Liver (tissue), 7 donors: ENCODE measurements at regions not wholly inside any gene's neighbourhood (a gene's known extent, or its start where the extent isn't known, plus 50 kb on each side); places are given as distances from the start of the nearest gene placed in this dataset.
"Not testable (repeated sequence)": the region's sequence is repeated elsewhere in the genome, so short reads cannot be mapped to it uniquely, and the experiment has no call there.

ENCODE experiments used
- DNase-seq: peaks from one replicate; pipeline ENCODE4 v3.0.0-alpha.2; 2017; ENCODE audit warnings: low spot score
- H3K27ac ChIP-seq, 2 donors: one replicate each; pipeline ENCODE4 v1.7.0; 2013; ENCODE audit warnings: inconsistent platforms in 2 of 2, low read length in 2 of 2, control low read depth in 1 of 2, low read depth in 1 of 2, mild to moderate bottlenecking in 1 of 2
- H3K27me3 ChIP-seq, 4 donors: one replicate each; pipeline versions ENCODE4 v1.6.1 to v1.7.0; 2013; ENCODE audit warnings: low read length in 3 of 4, inconsistent platforms in 1 of 4, mild to moderate bottlenecking in 1 of 4, moderate library complexity in 1 of 4; ENCODE audit not compliant: control insufficient read depth in 4 of 4, insufficient read depth in 4 of 4
- H3K36me3 ChIP-seq, 4 donors: one replicate each; pipeline versions ENCODE4 v1.6.1 to v1.7.0; 2013; ENCODE audit warnings: low read length in 3 of 4, mild to moderate bottlenecking in 3 of 4, low read depth in 1 of 4, moderate library complexity in 1 of 4; ENCODE audit not compliant: control insufficient read depth in 4 of 4, insufficient read depth in 3 of 4
- H3K4me1 ChIP-seq, 4 donors: one replicate each; pipeline versions ENCODE4 v1.6.1 to v1.7.0; 2013; ENCODE audit warnings: low read length in 3 of 4, mild to moderate bottlenecking in 3 of 4, moderate library complexity in 1 of 4; ENCODE audit not compliant: control insufficient read depth in 4 of 4, insufficient read depth in 4 of 4
- H3K4me3 ChIP-seq, 3 donors: one replicate each; pipeline versions ENCODE4 v1.6.1 to v1.7.0; 2013; ENCODE audit warnings: low read length in 3 of 3, control low read depth in 1 of 3, low read depth in 1 of 3, mild to moderate bottlenecking in 1 of 3
- H3K9ac ChIP-seq, 2 donors: one replicate each; pipeline ENCODE4 v1.7.0; 2013; ENCODE audit warnings: low read length in 2 of 2, mild to moderate bottlenecking in 2 of 2, moderate library complexity in 2 of 2, control low read depth in 1 of 2, low read depth in 1 of 2
- H3K9me3 ChIP-seq, 4 donors: one replicate each; pipeline versions ENCODE4 v1.6.1 to v1.7.0; 2013; ENCODE audit warnings: low read length in 3 of 4; ENCODE audit not compliant: control insufficient read depth in 4 of 4
- ATF3 ChIP-seq: IDR thresholded peaks from 2 replicates; pipeline ENCODE4 v1.6.1; 2016; ENCODE audit warnings: antibody characterized with exemption
- EGR1 ChIP-seq, 2 donors: IDR thresholded peaks; 2 replicates each; pipeline ENCODE4 v1.6.1; 2016 to 2018; ENCODE audit warnings: antibody characterized with exemption in 2 of 2, low read depth in 2 of 2
- FOXA1 ChIP-seq: IDR thresholded peaks from 2 replicates; pipeline ENCODE4 v1.6.1; 2016; ENCODE audit warnings: antibody characterized with exemption
- FOXA2 ChIP-seq: IDR thresholded peaks from 2 replicates; pipeline ENCODE4 v1.6.1; 2016; ENCODE audit warnings: antibody characterized with exemption
- GABPA ChIP-seq, 2 donors: IDR thresholded peaks in 1 of 2; conservative IDR thresholded peaks in 1 of 2; 2 replicates each; pipeline ENCODE4 v1.6.1; 2016; ENCODE audit warnings: antibody characterized with exemption in 2 of 2, mild to moderate bottlenecking in 1 of 2, moderate library complexity in 1 of 2
- HNF4A ChIP-seq, 2 donors: conservative IDR thresholded peaks; 2 replicates each; pipeline ENCODE4 v1.6.1; 2016; ENCODE audit warnings: antibody characterized with exemption in 2 of 2, mild to moderate bottlenecking in 2 of 2
- RAD21 ChIP-seq, 2 donors: IDR thresholded peaks; 2 replicates each; pipeline ENCODE4 v1.6.1; 2016; ENCODE audit warnings: antibody characterized with exemption in 2 of 2, mild to moderate bottlenecking in 2 of 2
- REST ChIP-seq: IDR thresholded peaks from 2 replicates; pipeline ENCODE4 v1.6.1; 2016; ENCODE audit warnings: antibody characterized with exemption, mild to moderate bottlenecking
- YY1 ChIP-seq: IDR thresholded peaks from 2 replicates; pipeline ENCODE4 v1.6.1; 2016; ENCODE audit warnings: antibody characterized with exemption, mild to moderate bottlenecking
- ZBTB33 ChIP-seq: IDR thresholded peaks from 2 replicates; pipeline ENCODE4 v1.6.1; 2016; ENCODE audit warnings: antibody characterized with exemption
- WGBS: extraction: QIAGEN DNeasy Blood & Tissue Kit; methylation state at CpG from one replicate; pipeline ENCODE4 v1.1.7; 2013; 5-methylcytosine and 5-hydroxymethylcytosine counted together
- donor health status: healthy.
- donor health status: healthy.
- donor health status: healthy.
- donor health status: healthy.

GRCh38 chr2:180240774-180241173 lies 233.7 kb upstream of the CWC22 start:
- no peaks in the 10 kb centered on the region for H3K4me1 ChIP-seq
- no peaks in the 10 kb centered on the region for H3K36me3 ChIP-seq
- H3K4me3 ChIP-seq: no peak overlapping the region
- H3K9me3 ChIP-seq: no peaks in the 10 kb centered on the region
- no peak for TF ChIP-seq YY1
- TF ChIP-seq RAD21 (IDR thresholded peaks at IDR 0.05): peak in 1 of 2 donors; percentile 52
- no peak for TF ChIP-seq REST
- no peak overlapping the region for H3K9ac ChIP-seq
- no peak for DNase-seq
- no peak overlapping the region for H3K27ac ChIP-seq
- no peaks in the 10 kb centered on the region for H3K27me3 ChIP-seq

- no peak overlapping the region for H3K27ac ChIP-seq
- DNase-seq: no peak
- no peaks in the 10 kb centered on the region for H3K4me1 ChIP-seq
- 89% methylated on average over 8 of the region's 8 CpGs for whole genome bisulfite sequencing
- no peaks in the 10 kb centered on the region for H3K36me3 ChIP-seq
- no peak overlapping the region for H3K4me3 ChIP-seq
- no peaks in the 10 kb centered on the region for H3K9me3 ChIP-seq
- no peaks in the 10 kb centered on the region for H3K27me3 ChIP-seq
- TF ChIP-seq GABPA (IDR thresholded peaks at IDR 0.05 in 1 of 2, conservative IDR thresholded peaks at IDR 0.05 in 1 of 2): no peak
- TF ChIP-seq FOXA2: no peak
- no peak for TF ChIP-seq FOXA1
- no peak for TF ChIP-seq EGR1 (IDR thresholded peaks at IDR 0.05; ENCODE audit: low read depth in 2 of 2)
- no peak for TF ChIP-seq YY1
- TF ChIP-seq ATF3: no peak
- TF ChIP-seq ZBTB33: no peak
- TF ChIP-seq REST: no peak
- no peak for TF ChIP-seq HNF4A (conservative IDR thresholded peaks at IDR 0.05)
- H3K9ac ChIP-seq: no peak overlapping the region
Observed at GRCh38 chr2:180238729-180239128, 231.6 kb upstream of the CWC22 start.

GRCh38 chr2:180236061-180236460 lies 229.0 kb upstream of the CWC22 start:
- H3K27ac ChIP-seq, H3K4me1 ChIP-seq, H3K9ac ChIP-seq, H3K36me3 ChIP-seq, H3K9me3 ChIP-seq, DNase-seq, H3K4me3 ChIP-seq, H3K27me3 ChIP-seq: not testable (repeated sequence)
- WGBS: 86% methylated on average over 3 of the region's 3 CpGs

GRCh38 chr2:180235506-180235905 lies 228.4 kb upstream of the CWC22 start:
- not testable (repeated sequence) for H3K27ac ChIP-seq, DNase-seq, H3K9me3 ChIP-seq, H3K4me3 ChIP-seq, H3K36me3 ChIP-seq, H3K27me3 ChIP-seq, H3K4me1 ChIP-seq, H3K9ac ChIP-seq
- WGBS: 96% methylated on average over 4 of the region's 4 CpGs

- not testable (repeated sequence) for H3K9me3 ChIP-seq, H3K27ac ChIP-seq, H3K4me3 ChIP-seq, H3K9ac ChIP-seq, H3K36me3 ChIP-seq, DNase-seq, H3K27me3 ChIP-seq, H3K4me1 ChIP-seq
- 92% methylated on average over 5 of the region's 5 CpGs for WGBS
Observed at GRCh38 chr2:180234991-180235390, 227.9 kb upstream of the CWC22 start.
